ENCODE measurements at regions not wholly inside any gene's neighbourhood (a gene's known extent, or its start where the extent isn't known, plus 50 kb on each side); places are given as distances from the start of the nearest gene placed in this dataset.
A peak's percentile ranks its signal among the peaks of the same experiment; 100 is the strongest.

DNA sequence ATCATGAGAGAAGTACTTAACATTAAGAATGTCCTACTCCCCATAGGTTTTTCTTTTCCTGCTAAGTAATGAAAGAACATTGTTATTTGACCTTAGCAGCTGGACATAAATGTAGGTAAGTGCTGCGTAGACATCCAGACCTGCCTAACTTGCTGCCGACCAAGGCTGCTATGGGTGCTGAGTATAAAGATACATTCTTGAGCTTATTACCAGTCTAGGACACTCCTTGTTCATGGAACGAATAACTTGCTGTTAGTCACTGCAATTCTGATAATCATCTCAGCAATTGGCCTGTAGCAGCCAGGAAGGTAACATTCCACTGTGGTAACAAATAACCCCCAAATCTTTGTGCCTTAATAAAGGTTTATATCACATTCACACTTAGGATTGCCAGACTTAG is 478.1 kb downstream of the VRK1 start:
- no peaks in the 10 kb centered on the region for H3K36me3 ChIP-seq (ENCODE audit: insufficient read depth, low read depth, low read length)
- no peak overlapping the region for H3K9ac ChIP-seq (ENCODE audit: low read depth, low read length)
- peaks cover 14% of the 10 kb centered on the region; the same call in 1 of the 2 replicates for H3K4me1 ChIP-seq (ENCODE audit: insufficient read depth, low read length)
- H3K27ac ChIP-seq (ENCODE audit: low read length): no peak overlapping the region
- peaks cover 7% of the 10 kb centered on the region; the same call in 1 of the 2 replicates for H3K27me3 ChIP-seq (ENCODE audit: insufficient read depth, low read length)
- no peaks in the 10 kb centered on the region for H3K9me3 ChIP-seq (ENCODE audit: insufficient read depth, low read depth, low read length)
- no peak overlapping the region for H3K4me3 ChIP-seq (ENCODE audit: low read length)

DNA sequence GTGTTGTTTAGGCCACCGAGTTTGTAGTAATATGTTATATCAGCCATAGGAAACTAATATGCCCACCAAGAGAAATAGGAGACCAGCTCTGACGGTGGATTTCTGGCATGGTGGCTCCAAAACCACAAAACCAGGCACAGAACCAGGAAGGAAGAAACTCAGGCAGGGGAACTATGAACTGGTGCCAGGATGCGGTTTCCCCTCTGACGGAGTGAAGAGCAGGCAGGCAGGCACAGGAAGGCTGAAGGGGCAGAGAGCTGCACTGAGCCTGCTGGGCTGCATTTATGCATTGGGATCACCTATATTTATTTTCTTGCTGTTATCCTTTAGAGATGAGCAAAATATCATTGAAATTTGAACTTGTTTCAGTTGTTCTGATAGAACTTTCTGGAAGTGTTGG is 479.4 kb downstream of the VRK1 start:
- Histone ChIP-seq H3K36me3 (ENCODE audit: insufficient read depth, low read depth, low read length) (no peaks in the 10 kb centered on the region), H3K9ac (ENCODE audit: low read depth, low read length) (no peak overlapping the region), H3K4me3 (ENCODE audit: low read length) (no peak overlapping the region), H3K27me3 (ENCODE audit: insufficient read depth, low read length) (peaks cover 7% of the 10 kb centered on the region; the same call in 1 of the 2 replicates), H3K27ac (ENCODE audit: low read length) (no peak overlapping the region), H3K9me3 (ENCODE audit: insufficient read depth, low read depth, low read length) (no peaks in the 10 kb centered on the region), H3K4me1 (ENCODE audit: insufficient read depth, low read length) (peaks cover 20% of the 10 kb centered on the region)

DNA sequence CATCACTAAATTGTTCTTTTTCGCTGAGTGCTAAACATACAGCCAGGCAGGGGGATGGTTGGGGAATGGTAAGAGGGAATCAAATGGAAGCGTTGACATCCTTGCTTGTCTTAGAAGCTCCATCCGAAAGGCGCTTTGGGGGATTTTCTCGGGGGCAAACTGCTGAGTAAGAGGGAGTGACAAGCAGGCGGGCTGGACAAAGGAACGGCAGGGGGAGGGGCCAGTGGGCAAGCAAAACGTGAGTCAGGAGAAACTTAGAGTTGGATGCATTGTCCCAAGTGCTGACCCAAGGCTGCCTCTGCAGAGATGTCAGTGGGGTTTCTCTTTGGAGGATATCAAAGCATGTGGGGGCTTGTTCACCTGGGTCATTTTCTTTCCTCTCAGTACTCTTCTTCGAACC is 480.5 kb downstream of the VRK1 start:
- H3K27ac ChIP-seq (ENCODE audit: low read length): no peak overlapping the region
- H3K9ac ChIP-seq (ENCODE audit: low read depth, low read length): 0 out of 2 replicates have a peak overlapping the region, but pooled peaks have one; percentile 8
- H3K4me1 ChIP-seq (ENCODE audit: insufficient read depth, low read length): peaks cover 21% of the 10 kb centered on the region
- H3K4me3 ChIP-seq (ENCODE audit: low read length): peak overlapping the region; percentile 27; the same call in 1 of the 2 replicates
- H3K9me3 ChIP-seq (ENCODE audit: insufficient read depth, low read depth, low read length): no peaks in the 10 kb centered on the region
- H3K36me3 ChIP-seq (ENCODE audit: insufficient read depth, low read depth, low read length): no peaks in the 10 kb centered on the region
- H3K27me3 ChIP-seq (ENCODE audit: insufficient read depth, low read length): peaks cover 7% of the 10 kb centered on the region; the same call in 1 of the 2 replicates

DNA sequence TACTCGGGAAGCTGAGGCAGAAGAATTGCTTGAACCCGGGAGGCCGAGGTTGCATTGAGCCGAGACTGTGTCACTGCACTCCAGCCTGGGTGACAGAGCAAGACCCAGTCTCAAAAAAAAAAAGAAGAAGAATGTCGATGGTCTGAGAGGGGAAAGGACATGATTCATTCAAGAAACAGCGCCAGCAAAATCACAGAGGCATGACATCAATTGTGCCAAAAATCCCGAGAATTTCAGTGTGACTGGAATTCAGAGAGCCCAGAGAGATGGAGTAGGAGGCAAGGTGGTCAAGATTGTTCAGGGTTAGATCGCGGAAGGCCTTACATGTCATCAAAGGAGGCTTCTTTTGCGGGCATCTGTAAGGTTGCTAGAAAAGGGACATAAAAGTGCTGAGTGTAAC is 483.3 kb downstream of the VRK1 start:
- H3K27ac ChIP-seq (ENCODE audit: low read length): no peak overlapping the region
- no peak overlapping the region for H3K4me3 ChIP-seq (ENCODE audit: low read length)
- no peaks in the 10 kb centered on the region for H3K27me3 ChIP-seq (ENCODE audit: insufficient read depth, low read length)
- H3K9ac ChIP-seq (ENCODE audit: low read depth, low read length): no peak overlapping the region
- no peaks in the 10 kb centered on the region for H3K9me3 ChIP-seq (ENCODE audit: insufficient read depth, low read depth, low read length)
- H3K4me1 ChIP-seq (ENCODE audit: insufficient read depth, low read length): peaks cover 21% of the 10 kb centered on the region
- H3K36me3 ChIP-seq (ENCODE audit: insufficient read depth, low read depth, low read length): no peaks in the 10 kb centered on the region

DNA sequence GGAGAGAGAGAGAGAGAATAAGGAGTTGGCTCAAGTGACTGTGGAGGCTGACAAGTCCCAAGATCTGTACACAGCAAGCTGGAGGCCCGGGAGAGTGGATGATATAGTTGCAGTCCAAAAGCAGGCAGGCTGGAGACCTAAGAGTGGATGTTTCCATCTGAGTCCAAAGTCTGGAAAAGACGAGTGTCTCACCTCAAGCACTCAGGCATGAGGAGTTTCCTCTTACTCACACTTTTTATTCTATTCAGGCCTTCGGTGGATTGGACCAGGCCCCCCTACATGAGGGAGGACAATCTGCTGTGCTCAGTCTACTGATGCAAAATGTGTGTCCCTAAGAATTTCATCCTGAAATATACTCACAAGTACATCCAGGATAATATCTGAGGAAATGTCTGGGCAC is 484.6 kb downstream of the VRK1 start:
- Histone ChIP-seq H3K9me3 (ENCODE audit: insufficient read depth, low read depth, low read length) (no peaks in the 10 kb centered on the region), H3K4me3 (ENCODE audit: low read length) (no peak overlapping the region), H3K27ac (ENCODE audit: low read length) (no peak overlapping the region), H3K9ac (ENCODE audit: low read depth, low read length) (peak overlapping the region; percentile 39; the same call in 1 of the 2 replicates), H3K27me3 (ENCODE audit: insufficient read depth, low read length) (peaks cover 11% of the 10 kb centered on the region), H3K4me1 (ENCODE audit: insufficient read depth, low read length) (peaks cover 21% of the 10 kb centered on the region), H3K36me3 (ENCODE audit: insufficient read depth, low read depth, low read length) (no peaks in the 10 kb centered on the region)

DNA sequence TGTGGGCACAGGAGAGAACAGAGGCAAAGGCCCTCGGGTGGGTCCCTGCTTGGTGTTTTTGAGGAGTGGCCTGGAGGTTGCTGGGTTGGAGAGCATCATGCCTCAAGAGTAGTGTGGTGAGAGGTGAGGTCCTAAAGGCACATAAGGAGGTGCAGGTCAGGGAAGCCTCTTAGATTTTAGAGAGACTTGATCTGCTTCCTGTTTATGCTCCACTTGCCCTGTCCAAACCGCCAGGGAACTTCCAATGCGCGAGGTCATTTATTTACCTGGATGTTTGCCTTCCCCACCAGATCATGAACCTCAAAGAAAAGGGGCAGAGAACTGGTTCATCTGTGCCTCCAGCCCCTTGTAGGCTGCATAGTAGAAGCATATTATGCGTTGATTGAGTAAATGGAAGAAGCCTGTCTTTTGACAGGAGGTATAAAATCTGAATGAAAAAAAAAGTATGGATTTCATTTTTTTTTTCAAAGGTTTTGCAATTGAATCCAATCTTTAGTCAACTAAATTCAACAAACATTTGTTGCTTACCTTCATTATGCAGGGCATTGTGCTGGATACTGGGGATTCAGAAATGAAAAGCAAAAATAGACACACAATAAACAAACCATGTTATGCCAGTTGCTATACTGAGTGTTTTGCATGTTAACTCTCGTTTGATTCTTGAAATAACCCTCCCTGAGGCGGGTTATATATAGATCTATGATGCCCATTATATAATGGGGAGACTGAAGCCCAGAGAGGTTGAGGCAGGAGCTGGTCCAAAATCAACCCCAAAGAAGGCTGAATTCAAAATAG is 485.2 kb downstream of the VRK1 start:
- no peak overlapping the region for H3K4me3 ChIP-seq (ENCODE audit: low read length)
- H3K27ac ChIP-seq (ENCODE audit: low read length): no peak overlapping the region
- H3K4me1 ChIP-seq (ENCODE audit: insufficient read depth, low read length): peaks cover 17% of the 10 kb centered on the region
- H3K36me3 ChIP-seq (ENCODE audit: insufficient read depth, low read depth, low read length): no peaks in the 10 kb centered on the region
- peaks cover 11% of the 10 kb centered on the region for H3K27me3 ChIP-seq (ENCODE audit: insufficient read depth, low read length)
- H3K9me3 ChIP-seq (ENCODE audit: insufficient read depth, low read depth, low read length): no peaks in the 10 kb centered on the region
- H3K9ac ChIP-seq (ENCODE audit: low read depth, low read length): no peak overlapping the region

DNA sequence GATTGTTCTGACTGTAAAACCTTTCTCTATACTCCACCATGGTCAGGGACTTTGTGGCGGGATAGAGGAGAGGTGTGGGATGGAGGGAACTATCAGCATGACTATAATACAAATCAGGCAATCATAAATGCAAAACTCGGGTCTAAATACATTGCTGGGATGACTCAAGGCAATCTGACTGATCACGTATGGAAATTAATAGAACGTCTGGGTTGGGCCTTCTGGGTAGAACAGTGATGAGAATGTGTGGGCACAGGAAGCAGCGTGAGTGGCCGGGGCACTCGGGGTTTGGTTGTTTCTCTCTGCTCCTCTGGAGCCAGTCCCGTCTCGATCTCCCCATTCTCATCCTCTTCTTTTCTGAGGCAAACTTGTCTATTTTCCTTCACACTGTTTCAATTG is 485.8 kb downstream of the VRK1 start:
- peaks cover 11% of the 10 kb centered on the region for H3K27me3 ChIP-seq (ENCODE audit: insufficient read depth, low read length)
- H3K36me3 ChIP-seq (ENCODE audit: insufficient read depth, low read depth, low read length): no peaks in the 10 kb centered on the region
- no peaks in the 10 kb centered on the region for H3K9me3 ChIP-seq (ENCODE audit: insufficient read depth, low read depth, low read length)
- H3K4me3 ChIP-seq (ENCODE audit: low read length): no peak overlapping the region
- peaks cover 13% of the 10 kb centered on the region for H3K4me1 ChIP-seq (ENCODE audit: insufficient read depth, low read length)
- no peak overlapping the region for H3K9ac ChIP-seq (ENCODE audit: low read depth, low read length)
- H3K27ac ChIP-seq (ENCODE audit: low read length): no peak overlapping the region

DNA sequence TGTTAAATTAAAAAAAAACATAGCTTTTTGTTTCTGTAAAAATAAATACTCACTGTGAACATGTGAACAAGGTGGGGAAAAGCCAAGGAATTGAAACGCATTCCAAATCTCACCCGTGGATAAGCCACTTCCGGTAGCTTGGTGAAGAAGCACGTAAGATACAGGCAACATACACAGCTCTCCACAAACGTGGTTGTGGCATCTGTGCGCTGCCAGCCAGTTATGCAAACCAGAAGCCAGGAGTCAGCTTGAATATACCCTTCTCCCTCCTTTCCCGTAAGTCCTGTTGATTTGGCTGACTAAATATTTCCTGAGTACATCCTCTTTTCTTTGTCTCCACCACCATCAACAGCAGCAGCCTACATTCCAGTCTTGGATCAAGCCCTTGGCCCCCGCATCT is 486.2 kb downstream of the VRK1 start:
- Histone ChIP-seq H3K27ac (ENCODE audit: low read length) (no peak overlapping the region), H3K27me3 (ENCODE audit: insufficient read depth, low read length) (peaks cover 11% of the 10 kb centered on the region), H3K36me3 (ENCODE audit: insufficient read depth, low read depth, low read length) (no peaks in the 10 kb centered on the region), H3K4me1 (ENCODE audit: insufficient read depth, low read length) (peaks cover 9% of the 10 kb centered on the region), H3K9ac (ENCODE audit: low read depth, low read length) (no peak overlapping the region), H3K4me3 (ENCODE audit: low read length) (no peak overlapping the region), H3K9me3 (ENCODE audit: insufficient read depth, low read depth, low read length) (no peaks in the 10 kb centered on the region)

DNA sequence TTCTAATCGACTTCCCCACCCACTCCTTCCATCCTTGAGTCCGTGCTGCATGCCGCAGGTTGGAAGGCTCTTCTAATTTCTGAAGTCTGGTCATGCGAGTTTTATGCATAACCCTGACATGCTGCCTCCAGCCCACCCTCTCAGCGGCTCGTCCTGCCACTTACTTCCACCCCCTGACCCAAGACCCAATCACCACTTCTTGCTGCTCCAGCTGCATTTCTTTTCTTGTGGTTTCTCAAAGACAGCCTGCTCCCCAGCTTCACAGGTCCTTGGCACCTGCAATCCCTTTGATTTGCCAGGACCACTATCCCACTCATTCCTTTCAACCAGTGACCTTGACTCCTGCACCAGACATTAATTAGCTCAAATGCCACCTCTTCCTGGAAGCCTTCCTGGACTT is 486.7 kb downstream of the VRK1 start:
- Histone ChIP-seq H3K27ac (ENCODE audit: low read length) (no peak overlapping the region), H3K9ac (ENCODE audit: low read depth, low read length) (no peak overlapping the region), H3K36me3 (ENCODE audit: insufficient read depth, low read depth, low read length) (no peaks in the 10 kb centered on the region), H3K27me3 (ENCODE audit: insufficient read depth, low read length) (peaks cover 11% of the 10 kb centered on the region), H3K9me3 (ENCODE audit: insufficient read depth, low read depth, low read length) (no peaks in the 10 kb centered on the region), H3K4me3 (ENCODE audit: low read length) (no peak overlapping the region), H3K4me1 (ENCODE audit: insufficient read depth, low read length) (peaks cover 7% of the 10 kb centered on the region)

DNA sequence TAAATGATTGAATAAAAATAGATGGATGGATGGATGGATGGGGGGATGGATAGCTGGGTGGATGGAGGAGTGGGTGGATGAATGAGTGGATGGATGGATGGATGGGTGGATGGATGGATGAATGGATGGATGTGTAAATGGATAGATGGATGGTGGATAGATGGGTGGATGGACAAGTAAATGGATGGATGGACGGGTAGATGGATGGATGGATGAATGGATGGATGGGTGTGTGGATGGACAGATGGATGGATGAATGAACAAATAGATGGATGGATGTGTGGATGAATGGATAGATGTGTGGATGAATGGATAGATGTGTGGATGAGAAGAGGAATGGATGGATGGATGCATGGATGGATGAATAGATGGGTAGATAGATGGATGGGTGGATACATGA is 490.8 kb downstream of the VRK1 start:
- no peaks in the 10 kb centered on the region for H3K9me3 ChIP-seq (ENCODE audit: insufficient read depth, low read depth, low read length)
- H3K9ac ChIP-seq (ENCODE audit: low read depth, low read length): no peak overlapping the region
- H3K4me1 ChIP-seq (ENCODE audit: insufficient read depth, low read length): no peaks in the 10 kb centered on the region
- no peaks in the 10 kb centered on the region for H3K36me3 ChIP-seq (ENCODE audit: insufficient read depth, low read depth, low read length)
- peaks cover 11% of the 10 kb centered on the region for H3K27me3 ChIP-seq (ENCODE audit: insufficient read depth, low read length)
- no peak overlapping the region for H3K27ac ChIP-seq (ENCODE audit: low read length)
- H3K4me3 ChIP-seq (ENCODE audit: low read length): no peak overlapping the region

DNA sequence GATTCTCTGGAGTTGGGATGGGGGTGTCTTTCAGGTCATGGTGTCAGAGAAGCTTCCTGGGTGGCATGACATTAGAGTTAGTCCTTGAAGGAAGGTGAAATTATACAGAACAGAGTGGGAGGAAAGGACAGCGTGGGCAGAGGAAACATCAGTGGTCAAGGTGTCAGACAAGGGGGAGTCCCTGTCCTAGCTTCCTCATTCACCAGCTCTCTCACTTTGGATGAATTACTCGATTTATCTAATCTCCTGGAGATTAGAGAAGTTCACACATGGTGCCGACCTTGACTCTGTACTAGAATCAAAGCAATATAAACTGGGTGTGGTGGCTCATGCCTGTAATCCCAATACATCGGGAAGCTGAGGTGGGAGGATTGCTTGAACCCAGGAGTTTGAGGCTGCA is 492.9 kb downstream of the VRK1 start:
- Histone ChIP-seq H3K27ac (ENCODE audit: low read length) (no peak overlapping the region), H3K36me3 (ENCODE audit: insufficient read depth, low read depth, low read length) (no peaks in the 10 kb centered on the region), H3K4me3 (ENCODE audit: low read length) (no peak overlapping the region), H3K9me3 (ENCODE audit: insufficient read depth, low read depth, low read length) (no peaks in the 10 kb centered on the region), H3K27me3 (ENCODE audit: insufficient read depth, low read length) (peaks cover 11% of the 10 kb centered on the region), H3K4me1 (ENCODE audit: insufficient read depth, low read length) (0 out of 2 replicates have a peak, but pooled peaks cover 3% of the 10 kb centered on the region), H3K9ac (ENCODE audit: low read depth, low read length) (no peak overlapping the region)

DNA sequence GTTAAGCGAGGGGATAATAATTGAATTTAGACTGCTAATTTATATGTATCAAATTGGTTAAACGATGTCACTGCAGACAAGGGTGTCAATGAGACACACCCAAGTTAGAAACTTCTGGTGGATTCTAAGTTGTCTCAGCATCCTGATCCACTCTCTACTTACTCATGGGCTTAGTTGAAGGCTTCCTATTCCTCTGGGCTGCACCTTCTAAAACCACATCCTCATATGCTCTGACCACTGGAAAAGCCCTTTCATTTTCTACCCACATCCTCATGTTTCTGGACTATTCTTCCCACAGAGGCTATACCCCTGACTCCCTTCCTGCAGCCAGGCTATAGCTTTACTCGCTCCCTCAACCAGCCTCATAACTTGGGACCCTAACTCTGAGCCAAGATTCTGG is 493.8 kb downstream of the VRK1 start:
- Histone ChIP-seq H3K4me1 (ENCODE audit: insufficient read depth, low read length) (0 out of 2 replicates have a peak, but pooled peaks cover 3% of the 10 kb centered on the region), H3K36me3 (ENCODE audit: insufficient read depth, low read depth, low read length) (no peaks in the 10 kb centered on the region), H3K9ac (ENCODE audit: low read depth, low read length) (no peak overlapping the region), H3K4me3 (ENCODE audit: low read length) (no peak overlapping the region), H3K9me3 (ENCODE audit: insufficient read depth, low read depth, low read length) (no peaks in the 10 kb centered on the region), H3K27ac (ENCODE audit: low read length) (no peak overlapping the region), H3K27me3 (ENCODE audit: insufficient read depth, low read length) (peaks cover 7% of the 10 kb centered on the region)
